Aorta (tissue), 5 donors: ENCODE measurements at regions not wholly inside any gene's neighbourhood (a gene's known extent, or its start where the extent isn't known, plus 50 kb on each side); places are given as distances from the start of the nearest gene placed in this dataset.

ENCODE experiments used
- ATAC-seq: fragments of 200-7000 bp; cut with Tn5 transposase; one replicate; pipeline ENCODE4 v1.9.1; 2022; ENCODE audit warnings: moderate library complexity; ENCODE audit not compliant: low FRiP score
- DNase-seq, 2 donors: peaks; one replicate each; pipeline ENCODE4 v3.0.0-alpha.2; 2020
- H3K27ac ChIP-seq, 2 donors: one replicate each; pipeline ENCODE4 v1.5.1; 2013; ENCODE audit warnings: low read length in 2 of 2, mild to moderate bottlenecking in 2 of 2, moderate library complexity in 2 of 2, control low read depth in 1 of 2, inconsistent platforms in 1 of 2, low read depth in 1 of 2
- H3K27me3 ChIP-seq, 2 donors: one replicate each; pipeline ENCODE4 v1.6.1; 2013; ENCODE audit warnings: control low read depth in 1 of 2, low read length in 1 of 2, mild to moderate bottlenecking in 1 of 2, moderate library complexity in 1 of 2; ENCODE audit not compliant: insufficient read depth in 2 of 2, control insufficient read depth in 1 of 2
- H3K36me3 ChIP-seq, 2 donors: one replicate each; pipeline ENCODE4 v1.6.1; 2013; ENCODE audit warnings: control low read depth in 1 of 2, low read length in 1 of 2, mild to moderate bottlenecking in 1 of 2; ENCODE audit not compliant: insufficient read depth in 2 of 2, control insufficient read depth in 1 of 2
- H3K4me1 ChIP-seq, 2 donors: one replicate each; pipeline ENCODE4 v1.6.1; 2013; ENCODE audit warnings: low read length in 2 of 2, control low read depth in 1 of 2, mild to moderate bottlenecking in 1 of 2, moderate library complexity in 1 of 2; ENCODE audit not compliant: insufficient read depth in 2 of 2, control insufficient read depth in 1 of 2
- H3K4me3 ChIP-seq, 2 donors: one replicate each; pipeline ENCODE4 v1.5.1; 2013; ENCODE audit warnings: low read length in 2 of 2, control low read depth in 1 of 2, mild to moderate bottlenecking in 1 of 2
- H3K9me3 ChIP-seq: one replicate; pipeline ENCODE4 v1.6.1; 2013; ENCODE audit warnings: mild to moderate bottlenecking, low read length; ENCODE audit not compliant: control insufficient read depth
- WGBS, 2 donors: extraction: QIAGEN DNeasy Blood & Tissue Kit; methylation state at CpG; one replicate each; pipeline ENCODE4 v1.1.7; 2013; 5-methylcytosine and 5-hydroxymethylcytosine counted together
- intact Hi-C, 2 donors: fragments of 100-400 bp; cut with DNase I; formaldehyde crosslinking; loops; one replicate each; pipeline versions ENCODE4 v1.14.2 to v1.15.0; 2022
- donor health status: healthy with polysubstance abuse.
- donor health status: Bipolar disorder and iron deficiency.
- donor health status: DM: no; HTN: no; CAD: no.
- donor health status: DM: no; HTN: no; CAD: no.
- donor health status: DM: yes; HTN: yes; CAD: no.

- no peak for ATAC-seq
These were observed 550.8 kb downstream of the DIPK2A start for GRCh38 chr3:144522456-144522855.

GRCh38 chr3:144523396-144523795, 551.8 kb downstream of the DIPK2A start:
- DNase-seq = no peak
- no peaks in the 10 kb centered on the region for H3K27me3 ChIP-seq
- WGBS, 2 donors = 90 to 93% methylated on average over 2 of the region's 2 CpGs
- H3K27ac ChIP-seq = no peak overlapping the region
- no peaks in the 10 kb centered on the region for H3K4me1 ChIP-seq
- no peaks in the 10 kb centered on the region for H3K36me3 ChIP-seq
- ATAC-seq = peak; percentile 33
- no peak overlapping the region for H3K4me3 ChIP-seq
- intact Hi-C loops = no loop called here
- no peaks in the 10 kb centered on the region for H3K9me3 ChIP-seq

More at GRCh38 chr3:144522456-144522855, 550.8 kb downstream of the DIPK2A start:
- H3K4me1 ChIP-seq = no peaks in the 10 kb centered on the region
- 83 to 89% methylated on average over 3 of the region's 3 CpGs for WGBS, 2 donors
- no peak overlapping the region for H3K4me3 ChIP-seq
- H3K9me3 ChIP-seq = no peaks in the 10 kb centered on the region
- H3K36me3 ChIP-seq = no peaks in the 10 kb centered on the region
- no peak for DNase-seq
- intact Hi-C loops = no loop called here
- no peak overlapping the region for H3K27ac ChIP-seq
- no peaks in the 10 kb centered on the region for H3K27me3 ChIP-seq

GRCh38 chr3:144524531-144524930, 552.9 kb downstream of the DIPK2A start:
- Histone ChIP-seq H3K4me3 (no peak overlapping the region), H3K27me3 (no peaks in the 10 kb centered on the region), H3K27ac (no peak overlapping the region), H3K4me1 (no peaks in the 10 kb centered on the region), H3K9me3 (no peaks in the 10 kb centered on the region), H3K36me3 (no peaks in the 10 kb centered on the region)
- ATAC-seq (no peak), DNase-seq (no peak)
- intact Hi-C loops = no loop called here

GRCh38 chr3:144529566-144529965, 557.9 kb downstream of the DIPK2A start:
- intact Hi-C loops = no loop called here
- no peaks in the 10 kb centered on the region for H3K27me3 ChIP-seq
- WGBS, 2 donors = 82 to 87% methylated on average over 1 of the region's 1 CpG
- H3K4me1 ChIP-seq = no peaks in the 10 kb centered on the region
- ATAC-seq = no peak
- no peak overlapping the region for H3K4me3 ChIP-seq
- H3K36me3 ChIP-seq = no peaks in the 10 kb centered on the region
- H3K9me3 ChIP-seq = no peaks in the 10 kb centered on the region
- DNase-seq = no peak
- H3K27ac ChIP-seq = no peak overlapping the region

GRCh38 chr3:144544871-144545270, 573.2 kb downstream of the DIPK2A start:
- 83 to 91% methylated on average over 4 of the region's 4 CpGs for WGBS, 2 donors
- DNase-seq (no peak), ATAC-seq (no peak)
- H3K9me3 ChIP-seq = no peaks in the 10 kb centered on the region
- H3K27me3 ChIP-seq = no peaks in the 10 kb centered on the region
- no peak overlapping the region for H3K4me3 ChIP-seq
- no peaks in the 10 kb centered on the region for H3K36me3 ChIP-seq
- H3K27ac ChIP-seq = no peak overlapping the region
- H3K4me1 ChIP-seq = no peaks in the 10 kb centered on the region
- intact Hi-C loops = no loop called here

- WGBS, 2 donors = 90 to 92% methylated on average over 2 of the region's 2 CpGs
- no peaks in the 10 kb centered on the region for H3K27me3 ChIP-seq
- H3K27ac ChIP-seq = no peak overlapping the region
- intact Hi-C loops = no loop called here
- H3K4me3 ChIP-seq = no peak overlapping the region
- DNase-seq (no peak), ATAC-seq (no peak)
- H3K9me3 ChIP-seq = no peaks in the 10 kb centered on the region
- no peaks in the 10 kb centered on the region for H3K36me3 ChIP-seq
- H3K4me1 ChIP-seq = no peaks in the 10 kb centered on the region
These were observed 574.9 kb downstream of the DIPK2A start for GRCh38 chr3:144546539-144546938.

GRCh38 chr3:144548346-144548745, 576.7 kb downstream of the DIPK2A start:
- no peak overlapping the region for H3K4me3 ChIP-seq
- ATAC-seq = no peak
- H3K9me3 ChIP-seq = no peaks in the 10 kb centered on the region
- intact Hi-C loops = no loop called here
- no peaks in the 10 kb centered on the region for H3K36me3 ChIP-seq
- no peaks in the 10 kb centered on the region for H3K27me3 ChIP-seq
- WGBS, 2 donors = 86 to 91% methylated on average over 4 of the region's 4 CpGs
- H3K27ac ChIP-seq = no peak overlapping the region
- DNase-seq = no peak
- H3K4me1 ChIP-seq = no peaks in the 10 kb centered on the region

GRCh38 chr3:144549166-144549565, 577.5 kb downstream of the DIPK2A start:
- Histone ChIP-seq H3K27me3 (no peaks in the 10 kb centered on the region), H3K4me1 (no peaks in the 10 kb centered on the region), H3K9me3 (no peaks in the 10 kb centered on the region), H3K27ac (no peak overlapping the region), H3K4me3 (no peak overlapping the region), H3K36me3 (no peaks in the 10 kb centered on the region)
- no peak for ATAC-seq
- WGBS, 2 donors = 67 to 75% methylated on average over 1 of the region's 1 CpG
- DNase-seq = no peak
- intact Hi-C loops = no loop called here

GRCh38 chr3:144552346-144553057, 580.9 kb downstream of the DIPK2A start:
- Histone ChIP-seq H3K27me3 (no peaks in the 10 kb centered on the region), H3K4me3 (no peak overlapping the region), H3K9me3 (no peaks in the 10 kb centered on the region), H3K4me1 (no peaks in the 10 kb centered on the region), H3K27ac (no peak overlapping the region), H3K36me3 (no peaks in the 10 kb centered on the region)
- intact Hi-C loops = no loop called here
- 45 to 53% methylated on average over 3 of the region's 3 CpGs for WGBS, 2 donors
- DNase-seq = no peak
- ATAC-seq = no peak
